NCI-H2107 (cell line): ENCODE measurements at regions not wholly inside any gene's neighbourhood (a gene's known extent, or its start where the extent isn't known, plus 50 kb on each side); places are given as distances from the start of the nearest gene placed in this dataset.
A peak's percentile ranks its signal among the peaks of the same experiment; 100 is the strongest.

ENCODE experiments used
- DNase-seq: peaks from one replicate; lab custom pipeline; 2025; lab: John Stamatoyannopoulos, UW

DNA sequence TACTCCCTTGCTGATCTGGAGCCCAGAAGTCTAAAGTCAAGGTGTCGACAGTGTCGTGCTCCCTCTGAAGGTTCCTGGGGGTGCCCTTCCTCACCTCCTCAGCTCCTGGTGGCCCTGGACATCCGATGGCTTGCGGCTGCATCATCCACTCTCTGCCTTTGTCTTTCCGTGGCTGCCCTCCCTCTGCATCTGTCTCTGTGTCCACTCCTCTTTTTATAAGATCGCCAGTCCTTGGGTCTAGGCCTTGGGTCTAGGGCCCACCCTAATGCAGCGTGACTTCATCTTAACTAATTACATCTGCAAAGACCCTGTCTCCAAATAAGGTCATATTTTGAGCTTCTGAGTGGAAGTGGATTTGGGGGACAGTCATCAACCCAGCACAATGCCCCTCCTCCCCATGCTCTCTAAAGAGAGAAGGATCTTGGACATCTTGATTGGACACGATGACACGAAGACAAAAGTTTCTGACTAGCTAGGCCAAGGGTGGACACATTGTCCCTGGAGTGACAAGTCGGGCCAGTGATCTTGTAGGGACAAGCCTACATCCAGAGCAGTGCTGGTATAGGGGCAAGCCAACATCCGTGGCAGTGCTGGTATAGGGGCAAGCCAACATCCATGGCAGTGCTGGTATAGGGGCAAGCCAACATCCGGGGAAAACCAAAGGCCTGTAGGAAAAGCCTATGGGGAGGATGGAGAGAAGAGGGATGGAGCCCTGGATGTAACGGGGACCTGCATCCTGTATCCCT lies 93.9 kb upstream of the DIO3 start:
- DNase-seq = no peak

DNA sequence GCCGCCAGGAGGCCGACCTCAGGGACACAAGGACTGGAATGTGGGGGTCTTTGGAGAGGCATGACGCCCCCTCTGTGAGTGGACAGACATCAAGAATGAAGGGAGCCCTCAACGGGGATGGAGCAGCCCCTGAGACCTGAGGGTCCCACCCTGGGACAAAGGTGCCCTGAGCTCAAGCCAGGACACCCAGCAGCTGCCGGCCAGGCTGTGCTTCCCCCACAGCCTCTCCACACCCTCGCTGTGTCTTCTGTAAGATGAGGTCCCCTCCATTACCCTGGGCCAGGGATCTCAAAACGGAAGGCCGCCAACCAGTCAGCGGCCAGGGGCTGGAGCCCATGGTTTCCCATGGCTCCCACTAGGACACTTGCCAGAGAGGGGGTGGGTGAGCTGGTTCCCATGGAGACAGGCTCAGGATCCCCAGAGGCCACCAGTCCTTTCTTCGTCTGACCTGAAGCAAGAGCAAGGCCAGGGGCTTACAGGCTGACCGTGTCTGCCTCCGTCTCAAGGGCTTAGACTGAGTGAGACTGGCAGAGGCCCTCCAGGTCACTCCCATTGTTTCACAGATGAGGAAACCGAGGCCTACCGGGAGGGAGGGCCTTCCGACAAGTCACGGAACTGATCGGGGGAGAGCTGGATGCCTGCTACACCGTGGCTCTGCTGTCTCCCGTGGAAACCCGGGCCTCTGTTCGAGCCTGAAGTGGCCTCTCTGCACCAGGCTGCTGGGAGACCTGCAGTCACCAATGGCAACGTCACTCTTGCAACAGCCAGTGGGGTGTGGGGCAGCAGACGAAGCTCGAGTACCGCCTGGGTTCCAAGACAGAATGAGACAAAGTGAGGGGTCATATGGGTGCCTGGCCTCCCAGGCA lies 91.7 kb upstream of the DIO3 start:
- DNase-seq = no peak

DNA sequence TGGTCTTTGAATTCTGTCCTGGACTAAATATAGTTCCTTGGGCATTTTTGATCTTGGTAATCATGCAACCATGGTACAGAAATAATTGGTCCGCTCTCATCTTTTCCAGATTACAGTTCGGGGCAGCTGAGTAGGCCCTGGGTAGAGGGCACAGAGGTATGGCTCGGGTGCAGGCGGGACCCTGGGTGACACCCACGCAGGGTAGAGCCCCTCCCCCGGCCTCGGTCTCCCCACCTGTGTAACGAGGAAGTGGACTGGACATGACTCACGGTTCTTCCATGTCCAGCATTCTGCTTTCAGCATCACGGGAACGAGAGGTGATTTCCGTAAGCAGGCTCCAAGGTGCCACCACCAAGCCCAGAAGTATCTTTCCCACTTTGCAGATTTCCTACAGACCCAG lies 91.0 kb upstream of the DIO3 start:
- no peak for DNase-seq

DNA sequence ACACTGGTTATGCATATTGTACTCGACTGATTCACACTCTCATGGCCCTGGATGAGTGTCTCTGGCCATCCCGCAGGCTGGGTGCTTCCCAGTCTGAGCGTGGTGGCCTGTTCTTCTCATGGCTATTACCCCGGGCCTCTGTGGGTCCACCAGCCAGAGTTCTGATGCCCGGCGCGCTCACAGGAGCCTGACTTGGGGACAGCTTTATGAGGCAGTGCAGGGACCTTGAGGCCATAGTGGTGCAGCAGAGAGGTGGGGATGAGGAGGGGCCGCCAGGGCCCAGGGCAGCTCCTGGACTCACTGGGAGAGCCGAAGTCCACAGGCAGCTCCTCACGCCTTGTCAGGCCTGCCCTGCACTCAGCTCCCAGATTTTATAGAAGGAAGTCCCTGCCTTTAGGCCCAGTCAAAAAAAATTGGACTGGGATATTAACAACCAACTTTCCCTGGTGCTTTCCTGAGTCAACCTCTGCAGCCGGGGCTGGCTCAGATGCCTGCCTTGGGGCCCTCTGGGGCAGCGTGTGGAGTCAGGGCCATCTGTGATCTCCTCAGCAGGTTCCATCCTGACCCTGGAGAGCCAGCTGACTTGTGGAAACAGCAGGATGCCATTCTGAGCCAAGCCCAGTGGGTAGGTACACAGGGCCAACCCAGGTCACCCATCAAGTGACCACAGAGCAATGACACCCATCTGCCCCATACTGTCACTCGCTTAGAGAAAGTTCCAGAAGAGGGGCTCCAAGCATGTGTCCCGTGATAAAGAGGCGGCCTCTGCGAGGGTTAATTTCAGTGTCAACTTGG lies 89.4 kb upstream of the DIO3 start:
- no peak for DNase-seq

DNA sequence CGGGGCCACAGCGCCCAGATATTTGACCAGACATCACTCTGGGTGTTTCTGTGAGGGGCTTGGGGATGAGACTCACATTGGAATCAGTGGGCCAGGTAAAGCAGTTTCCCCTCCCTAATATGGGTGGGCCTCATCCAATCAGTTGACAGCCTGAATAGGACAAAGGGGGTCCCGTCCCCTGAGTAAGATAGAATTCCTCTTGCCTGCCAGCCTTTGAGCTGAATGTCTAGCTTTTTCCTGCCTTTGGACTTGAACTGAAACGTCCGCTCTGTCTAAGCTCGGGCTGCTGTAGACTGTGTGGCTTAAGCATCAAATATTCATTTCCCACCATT lies 88.8 kb upstream of the DIO3 start:
- no peak for DNase-seq

DNA sequence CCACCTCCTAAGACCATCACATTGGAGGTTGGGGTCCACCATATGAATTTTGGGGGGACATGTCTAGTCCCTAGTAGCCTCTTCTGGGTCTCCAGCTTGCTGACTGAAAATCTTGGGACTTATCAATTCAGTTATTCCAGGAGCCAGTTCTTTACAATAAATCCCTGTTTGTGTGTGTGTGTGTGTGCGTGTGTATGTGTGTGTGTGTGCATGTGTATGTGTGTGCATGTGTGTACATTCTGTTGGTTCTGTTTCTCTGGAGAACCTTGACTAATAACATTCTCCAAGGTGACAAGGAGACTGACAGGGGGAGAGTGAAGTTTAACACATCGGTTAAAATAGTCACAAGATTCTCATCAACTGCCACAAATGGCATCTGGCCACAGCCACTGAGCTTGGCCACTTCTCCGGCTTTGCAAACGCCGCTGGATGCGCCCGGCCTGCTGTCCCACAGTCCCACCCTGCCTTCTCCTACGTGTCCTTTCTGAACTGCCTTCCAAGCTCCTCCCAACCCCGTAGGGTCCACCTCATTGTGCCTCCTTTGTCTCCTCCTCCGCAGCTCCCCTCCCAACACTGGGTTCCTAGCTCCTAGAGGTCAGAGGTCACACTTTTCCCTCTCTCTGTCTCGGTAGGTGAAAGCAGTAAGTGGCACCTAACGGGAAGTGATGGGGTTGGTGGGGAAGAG lies 88.1 kb upstream of the DIO3 start:
- DNase-seq = no peak

DNA sequence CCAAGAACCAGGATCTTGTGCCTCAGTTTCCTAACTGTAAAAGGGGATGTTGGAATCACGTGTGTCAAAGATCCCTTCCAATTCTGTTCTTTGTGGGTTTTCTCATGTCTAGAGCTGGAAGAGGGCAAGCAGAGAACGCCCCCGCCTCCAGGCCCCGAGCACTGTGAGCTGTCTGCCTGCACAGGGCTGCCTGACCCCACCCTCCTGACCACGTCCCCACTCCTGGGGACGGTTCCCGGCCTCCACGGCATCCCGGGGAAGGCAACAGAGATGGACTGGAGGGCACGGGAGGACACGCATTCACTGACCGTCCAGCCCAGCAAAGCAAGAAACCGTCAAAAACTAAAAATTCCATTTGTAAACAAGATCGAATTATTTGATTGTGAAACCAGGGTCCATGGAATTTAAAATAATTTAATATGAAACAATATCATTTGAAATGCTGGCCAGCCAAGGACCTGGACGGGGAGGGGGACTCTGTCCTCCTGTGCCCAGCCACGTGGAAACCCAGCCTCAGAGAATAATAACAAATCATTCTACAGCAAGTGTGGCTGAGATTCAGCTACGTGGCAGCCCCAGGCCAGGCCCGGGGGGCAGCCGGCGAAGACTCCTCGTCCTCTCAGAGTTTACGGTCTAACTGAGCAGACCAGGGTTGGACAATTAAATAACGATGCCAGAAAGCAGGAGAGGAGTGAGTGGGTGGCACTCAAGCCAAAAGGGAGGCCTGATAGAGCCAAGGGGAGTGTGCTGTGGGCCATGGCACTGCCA lies 87.3 kb upstream of the DIO3 start:
- DNase-seq = no peak

DNA sequence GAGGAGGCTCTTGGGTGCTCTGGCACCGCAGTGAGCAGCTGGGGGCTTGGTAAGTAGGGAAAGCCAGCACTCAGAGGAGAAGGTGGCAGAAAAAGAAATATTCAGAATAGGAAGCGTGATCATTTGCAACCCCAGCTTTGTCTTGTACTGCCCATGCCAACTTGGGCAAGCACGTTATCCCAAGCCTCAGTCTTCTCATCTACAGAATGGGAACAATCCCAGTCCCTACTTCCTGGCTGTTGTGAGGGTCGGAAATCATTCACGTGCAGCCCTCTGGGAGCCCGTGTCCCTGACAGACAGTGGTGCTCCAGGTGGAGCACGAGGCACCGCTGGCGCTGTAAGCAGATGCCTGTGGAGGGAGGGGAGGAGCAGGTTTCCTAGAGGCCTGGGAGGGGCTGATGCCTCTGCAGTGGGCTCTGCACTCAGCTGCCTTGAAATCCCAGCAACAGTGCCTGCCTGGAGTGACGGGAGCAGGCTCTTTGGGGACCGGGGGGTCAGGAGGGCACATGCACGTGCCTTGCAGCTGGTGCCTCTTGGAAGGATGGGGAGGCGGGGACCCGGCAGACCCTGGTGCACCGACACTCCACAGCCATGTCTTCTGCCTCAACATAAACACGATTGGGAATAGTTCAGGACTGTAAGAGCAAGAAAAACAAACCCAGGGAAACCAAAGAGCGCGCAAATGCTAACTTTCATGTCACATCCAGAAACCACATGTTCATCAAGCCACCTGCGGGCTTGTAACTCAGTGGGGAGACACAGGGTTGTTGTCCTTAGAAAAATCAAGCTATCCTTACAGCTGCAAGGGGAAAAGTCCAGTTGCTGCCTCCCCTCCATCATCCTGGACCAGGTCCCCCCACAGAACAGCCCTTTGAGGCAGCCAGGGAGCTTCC lies 86.5 kb upstream of the DIO3 start:
- no peak for DNase-seq

DNA sequence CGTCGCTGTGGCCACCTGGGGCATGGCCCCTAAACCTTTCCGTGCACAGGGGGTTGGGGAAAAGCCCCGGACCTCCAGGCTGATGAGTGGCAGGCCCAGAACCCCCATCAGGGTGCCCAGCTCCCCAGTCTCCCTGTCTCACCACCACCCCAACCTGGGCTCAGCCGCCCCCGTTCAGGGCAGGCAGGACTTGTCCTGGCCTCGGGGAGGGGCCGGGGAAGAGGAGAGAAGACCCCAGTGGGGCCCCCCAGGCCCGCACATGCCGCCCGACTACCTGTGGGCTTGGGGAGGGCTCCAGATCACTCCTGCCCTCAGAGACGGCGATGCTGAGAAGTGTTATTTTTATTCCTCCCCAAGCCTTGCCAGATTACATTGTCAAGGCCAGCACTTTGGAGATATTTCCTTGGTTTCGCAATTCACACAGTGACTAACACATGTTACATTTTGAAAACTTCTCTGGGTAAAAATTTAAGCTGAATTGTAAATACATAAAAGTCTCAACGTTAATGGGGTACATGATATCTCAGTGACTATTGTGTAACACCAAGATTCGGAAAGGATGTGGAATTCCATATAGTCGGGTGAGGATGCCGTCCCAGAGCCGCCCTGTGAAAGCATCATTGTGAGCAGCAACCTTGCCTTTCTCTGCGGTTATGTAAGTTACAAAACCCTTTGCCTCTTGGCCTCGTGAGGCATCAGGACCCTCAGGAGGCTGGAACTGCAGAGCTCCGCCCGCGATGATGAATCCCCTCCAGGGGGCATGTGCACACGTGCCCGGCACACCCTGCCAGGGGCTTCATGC lies 85.6 kb upstream of the DIO3 start:
- DNase-seq = no peak

DNA sequence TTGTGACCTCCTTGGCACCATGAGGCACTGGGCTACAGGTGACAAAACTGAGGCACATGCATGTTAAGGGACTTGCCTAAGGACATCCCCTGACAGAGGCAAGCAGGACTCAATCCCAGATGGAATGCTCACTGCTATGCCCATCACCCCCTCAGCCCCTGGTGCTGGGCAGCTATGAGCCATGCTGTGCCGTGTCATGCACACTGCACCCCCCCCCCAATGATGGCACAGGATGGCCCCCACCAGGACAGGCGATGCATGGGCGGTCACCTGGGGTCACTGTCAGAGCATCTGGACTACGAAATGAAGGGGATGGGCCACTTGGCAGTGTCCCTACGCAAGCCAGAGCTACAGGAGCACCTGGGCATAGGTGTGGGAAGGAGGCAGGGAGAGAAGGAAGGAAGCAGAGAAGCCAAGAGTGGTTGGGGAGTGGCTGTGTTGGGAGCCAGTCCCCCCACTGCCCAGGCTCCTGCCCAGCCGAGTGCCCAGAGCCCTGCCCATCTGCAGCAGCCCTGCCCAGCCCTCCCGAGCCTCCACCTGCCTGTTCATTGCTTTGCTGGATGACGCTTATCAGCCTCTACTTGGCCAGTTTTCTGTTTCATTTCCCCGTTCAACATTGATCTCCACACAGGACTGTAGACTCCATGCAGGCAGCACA lies 84.9 kb upstream of the DIO3 start:
- DNase-seq = no peak

DNA sequence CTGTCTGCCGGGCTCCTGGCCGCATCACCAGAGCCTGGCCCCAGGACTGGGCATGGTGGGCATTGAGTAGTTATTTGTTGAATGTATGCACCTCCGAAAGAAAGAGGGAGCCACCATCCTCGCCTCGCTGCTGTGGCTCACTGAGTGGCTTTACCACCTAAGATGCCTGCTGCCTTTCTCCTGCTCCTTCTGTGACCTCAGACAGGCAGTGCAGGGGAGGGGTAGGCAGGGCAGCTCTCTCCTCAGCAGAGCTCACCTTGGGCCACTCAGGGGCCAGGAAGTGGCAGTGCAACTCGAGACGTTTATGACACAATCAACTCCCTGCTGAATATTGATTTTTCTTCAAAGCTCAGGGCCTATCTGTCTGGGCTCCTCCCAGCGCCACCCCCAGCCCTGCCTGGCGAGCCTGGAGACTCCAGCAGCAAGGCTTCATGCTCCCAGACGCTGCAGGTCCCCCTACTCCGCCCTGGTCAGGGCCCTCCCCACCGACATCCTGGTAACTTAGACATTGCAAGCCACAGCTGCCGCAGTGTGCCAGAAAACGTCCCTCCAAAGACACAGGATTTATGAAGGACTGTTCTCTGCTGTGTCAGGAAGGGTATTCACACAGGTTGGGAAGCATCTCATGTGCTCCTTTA lies 84.3 kb upstream of the DIO3 start:
- DNase-seq = peak; percentile 83

DNA sequence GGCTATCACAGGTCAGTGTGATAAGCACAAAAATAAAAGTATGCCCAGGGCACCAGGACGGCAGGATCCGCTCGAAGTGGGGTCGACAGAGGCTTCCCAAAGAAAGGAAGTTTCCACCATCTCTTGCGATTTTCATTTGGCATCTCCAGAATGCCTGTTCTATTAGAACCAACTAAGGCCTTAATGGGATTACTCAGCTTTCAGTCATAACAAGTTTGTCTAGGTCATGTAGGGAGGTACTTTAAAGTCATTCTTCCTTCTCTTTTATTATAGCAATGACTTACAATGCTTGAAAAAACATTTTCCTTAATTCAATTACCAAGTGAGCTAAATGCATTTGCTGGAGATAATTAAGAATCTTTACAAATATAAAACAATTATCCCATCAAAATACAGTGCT lies 83.6 kb upstream of the DIO3 start:
- no peak for DNase-seq

DNA sequence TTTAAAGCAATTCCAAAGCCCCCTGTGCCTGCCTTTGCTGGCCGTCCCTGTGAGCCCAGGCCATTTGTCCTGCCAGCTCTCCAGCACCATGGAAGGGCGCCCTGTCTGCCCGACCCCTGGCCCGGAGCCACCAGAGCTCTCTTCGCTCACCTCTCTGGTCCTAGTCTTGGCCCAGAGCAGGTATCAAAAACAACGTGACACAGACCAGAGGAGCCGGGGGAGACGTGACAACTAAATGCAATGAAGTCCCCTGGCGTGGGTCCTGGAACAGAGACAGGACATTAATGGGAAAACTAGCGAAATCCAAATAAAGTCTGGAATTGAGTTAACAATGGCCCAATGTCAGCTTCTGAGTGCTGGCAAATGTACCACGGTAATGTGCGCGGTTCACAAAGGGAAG lies 83.2 kb upstream of the DIO3 start:
- no peak for DNase-seq

DNA sequence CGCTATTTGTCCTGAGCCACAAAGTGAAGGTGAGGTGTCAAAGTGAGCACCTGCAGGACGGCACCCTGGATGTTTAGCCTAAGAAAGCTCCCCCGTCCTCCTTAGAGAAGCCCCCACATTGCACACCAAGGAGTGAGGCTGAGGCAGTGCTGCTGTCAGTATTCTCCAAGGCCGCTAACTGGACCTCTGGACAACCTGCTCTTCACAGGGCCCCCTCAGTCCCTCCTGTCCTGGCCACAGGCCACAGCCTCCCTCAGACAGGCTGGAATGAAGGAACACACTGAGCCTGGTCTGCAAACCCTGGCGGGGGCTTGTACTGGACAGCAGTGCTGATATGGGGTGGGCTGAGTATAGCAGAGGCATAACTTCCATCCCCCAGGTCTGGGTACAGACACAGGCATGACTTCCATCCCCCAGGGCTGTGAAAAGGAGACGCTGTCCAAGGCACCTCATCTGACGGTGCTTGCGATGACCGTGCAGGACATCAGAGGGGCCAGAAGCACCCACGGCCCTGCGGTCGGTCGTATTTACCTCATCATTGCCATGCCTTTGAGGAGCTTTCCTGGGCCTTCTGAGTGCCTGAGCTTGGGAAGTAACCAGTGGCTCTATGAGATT lies 82.4 kb upstream of the DIO3 start:
- no peak for DNase-seq

DNA sequence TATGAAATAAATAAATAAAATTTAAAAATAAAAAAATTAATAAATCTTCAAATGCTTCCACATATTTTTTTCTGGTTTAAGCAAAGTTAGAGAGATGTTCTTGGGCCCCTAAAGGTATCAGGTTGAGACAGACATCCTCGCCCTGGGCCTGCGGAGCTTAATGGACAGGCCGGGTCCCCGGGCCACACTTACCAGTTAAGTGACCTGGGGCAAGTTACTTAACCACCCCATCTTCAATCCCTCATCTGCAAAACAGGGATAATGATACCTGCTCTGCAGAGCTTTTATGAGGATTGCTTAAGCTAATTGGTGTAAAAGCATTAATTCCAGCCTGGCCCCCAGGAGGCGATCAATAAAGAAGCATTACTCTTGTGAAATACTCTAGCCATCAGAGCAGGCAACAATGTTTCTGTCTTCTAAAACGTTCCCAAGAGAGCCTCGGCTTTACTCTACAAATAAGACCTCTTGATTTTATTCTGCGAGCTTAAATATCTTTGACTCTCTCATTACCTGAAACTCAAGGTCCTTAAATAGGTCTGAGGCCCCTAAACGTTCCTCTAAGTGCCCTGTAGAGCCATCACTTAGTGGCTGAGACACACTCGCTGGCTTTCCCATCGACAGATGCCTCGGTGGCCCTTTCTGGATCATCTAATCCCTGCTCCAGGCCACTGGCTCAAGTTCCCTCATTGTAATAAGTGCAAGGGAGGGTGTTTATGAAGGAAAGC lies 81.1 kb upstream of the DIO3 start:
- DNase-seq = no peak

DNA sequence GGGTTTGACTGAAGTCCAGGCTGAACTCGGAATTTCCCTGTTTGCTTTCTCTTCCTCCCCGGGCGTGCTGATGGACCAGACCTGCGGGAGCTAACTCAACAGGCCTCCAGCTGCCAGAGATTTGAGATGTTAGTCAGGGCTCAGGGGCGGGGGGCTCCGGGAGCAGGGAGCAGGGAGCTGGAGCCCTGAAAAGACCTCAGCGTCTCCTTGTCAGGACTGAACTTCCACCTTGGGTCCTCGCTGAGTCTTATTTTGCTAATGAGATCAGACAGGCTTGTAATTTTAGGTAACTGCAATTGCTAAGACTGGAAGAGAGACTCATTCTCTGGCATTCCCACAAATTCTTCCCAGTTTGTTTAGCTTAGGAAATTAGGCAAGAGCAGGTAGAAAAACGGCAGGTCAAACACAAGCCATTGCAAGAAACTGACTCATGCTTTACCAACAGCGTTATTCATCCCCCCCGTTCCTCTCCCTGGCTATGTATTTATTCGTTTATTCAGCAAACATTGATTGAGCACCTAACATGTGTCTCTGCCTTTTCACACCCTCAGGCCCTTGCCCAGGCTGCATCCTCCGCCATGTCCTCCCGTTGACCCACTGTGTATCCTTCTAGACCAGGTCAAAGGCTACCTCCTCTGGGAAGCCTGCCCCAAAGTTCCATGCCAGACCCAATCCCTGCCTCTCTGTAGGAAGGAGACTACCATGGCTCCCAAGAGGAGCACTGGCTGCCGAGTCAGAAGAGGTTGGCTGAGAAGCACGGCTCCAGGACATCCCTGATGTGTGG lies 80.4 kb upstream of the DIO3 start:
- DNase-seq = no peak

DNA sequence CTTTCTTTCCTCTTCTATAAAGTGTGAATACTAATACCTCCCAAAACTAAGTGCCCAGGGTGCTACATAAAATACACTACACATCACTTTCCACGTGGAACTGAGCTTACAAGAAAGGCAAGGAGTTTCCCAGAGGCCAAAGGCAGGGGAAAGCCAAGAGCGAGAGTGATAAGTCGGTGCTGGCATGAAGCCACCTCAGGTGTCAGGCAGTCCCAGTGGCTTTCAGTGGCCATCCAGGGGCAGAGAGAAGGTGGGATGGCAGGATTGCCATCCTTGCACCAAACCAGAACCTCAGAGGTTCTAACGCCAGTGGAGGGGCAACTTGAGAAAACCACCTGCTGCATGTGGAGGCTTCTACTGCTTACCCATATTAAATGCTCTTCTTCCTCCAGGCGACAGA lies 79.7 kb upstream of the DIO3 start:
- DNase-seq = no peak
